Heart left ventricle (tissue), 16 donors: ENCODE measurements at regions not wholly inside any gene's neighbourhood (a gene's known extent, or its start where the extent isn't known, plus 50 kb on each side); places are given as distances from the start of the nearest gene placed in this dataset.
"Not testable (repeated sequence)": the region's sequence is repeated elsewhere in the genome, so short reads cannot be mapped to it uniquely, and the experiment has no call there.

Source experiments
- ATAC-seq, 4 donors: fragments of 200-7000 bp; cut with Tn5 transposase; one replicate each; pipeline ENCODE4 v1.9.1; 2020 to 2022; ENCODE audit warnings: moderate library complexity in 4 of 4, mild to moderate bottlenecking in 3 of 4, moderate number of reproducible peaks in 1 of 4
- DNase-seq, 5 donors: peaks; one replicate each; pipeline ENCODE4 v3.0.0-alpha.2; 2020
- H3K27ac ChIP-seq, 12 donors: fragments of 200-600 bp; sonication (generic) in 4 of 12; one replicate each; pipeline versions ENCODE4 v1.5.0 to v1.8.0; 2016 to 2022; ENCODE audit warnings: mild to moderate bottlenecking in 2 of 12
- H3K27me3 ChIP-seq, 9 donors: fragments of 200-600 bp; sonication (generic) in 2 of 9; one replicate each; pipeline versions ENCODE4 v1.5.1 to v1.8.0; 2016 to 2022; ENCODE audit warnings: mild to moderate bottlenecking in 3 of 9
- H3K36me3 ChIP-seq, 9 donors: fragments of 200-600 bp; sonication (generic) in 2 of 9; one replicate each; pipeline versions ENCODE4 v1.5.0 to v1.8.0; 2018 to 2022; ENCODE audit warnings: mild to moderate bottlenecking in 2 of 9
- H3K4me1 ChIP-seq, 12 donors: fragments of 200-600 bp; sonication (generic) in 4 of 12; one replicate each; pipeline versions ENCODE4 v1.5.0 to v1.8.0; 2016 to 2022; ENCODE audit warnings: mild to moderate bottlenecking in 3 of 12
- H3K4me3 ChIP-seq, 12 donors: fragments of 200-600 bp; sonication (generic) in 4 of 12; one replicate each; pipeline versions ENCODE4 v1.5.0 to v1.8.0; 2017 to 2022; ENCODE audit warnings: mild to moderate bottlenecking in 9 of 12, moderate library complexity in 4 of 12
- H3K9me3 ChIP-seq, 12 donors: fragments of 200-600 bp; sonication (generic) in 4 of 12; one replicate each; pipeline versions ENCODE4 v1.5.0 to v1.8.0; 2016 to 2022; ENCODE audit warnings: mild to moderate bottlenecking in 1 of 12
- CTCF ChIP-seq, 12 donors: fragments of 200-600 bp; sonication (generic) in 4 of 12; IDR thresholded peaks; one replicate each; pipeline versions ENCODE4 v1.5.0 to v1.8.0; 2018 to 2022; ENCODE audit warnings: antibody characterized with exemption in 12 of 12, mild to moderate bottlenecking in 5 of 12
- POLR2A ChIP-seq, 2 donors: fragments of 450-650 bp; IDR thresholded peaks; one replicate each; pipeline ENCODE4 v1.6.1; 2017; ENCODE audit warnings: antibody characterized with exemption in 2 of 2, mild to moderate bottlenecking in 2 of 2, moderate library complexity in 2 of 2
- WGBS, 4 donors: extraction: QIAGEN DNeasy Blood & Tissue Kit in 2 of 4; methylation state at CpG; one replicate each; pipeline versions ENCODE4 v1.1.5 to v1.1.7; 2013 to 2018; 5-methylcytosine and 5-hydroxymethylcytosine counted together
- intact Hi-C, 10 donors: fragments of 100-400 bp; cut with DNase I; formaldehyde crosslinking; loops; one replicate each; pipeline versions ENCODE4 v1.11.1 to v1.14.2; 2022
- donor health status: ischemic (EF 13 %, LVEDD 7.1; RV severe dilation, severe dysfunction).
- donor health status: healthy with polysubstance abuse.
- donor health status: DM: no; HTN: yes; CAD: no.
- donor health status: DM: no; HTN: no; CAD: no.
- donor health status: ischemic (EF 25% LVEDD 6.9; RV normal size, moderate dysfunction).
- donor health status: ischemic (EF 25% LVEDD 5.7; RV mildly dilated, moderate dysfunction).
- donor health status: healthy.
- donor health status: DM: yes; HTN: yes; CAD: no.
- donor health status: ischemic (EF 35%, LVEDD 5.7; RV mildly dilated, moderate dysfunction).
- donor health status: nonischemic (EF 11% LVEDD 7.7; RV severe dilation, severe dysfunction).
- donor health status: DM: yes; HTN: yes; CAD: no.
- donor health status: PGD.
- donor health status: ischemic (EF 29% LVEDD 5.4; RV normal size, mild dysfunction).
- donor health status: nonischemic (EF 23%, LVEDD 6.1; RV moderate dilation, normal function).

GRCh38 chr20:30949761-30950160, 307.7 kb upstream of the DEFB115 start:
- TF ChIP-seq POLR2A (IDR thresholded peaks at IDR 0.05): no peak
- no peak for TF ChIP-seq CTCF (IDR thresholded peaks at IDR 0.05)
- no peaks in the 10 kb centered on the region for H3K4me1 ChIP-seq
- no peaks in the 10 kb centered on the region for H3K27me3 ChIP-seq
- no peak overlapping the region for H3K4me3 ChIP-seq
- no peak for ATAC-seq
- 82 to 87% (median 86%) methylated on average over 13 of the region's 13 CpGs for WGBS, 4 donors
- H3K9me3 ChIP-seq: peaks cover 0 to 43% (median 10%) of the 10 kb centered on the region in 12 donors
- no peak for DNase-seq
- H3K36me3 ChIP-seq: no peaks in the 10 kb centered on the region
- intact Hi-C loops: no loop called here
- H3K27ac ChIP-seq: no peak overlapping the region

GRCh38 chr20:30951088-30951487, 306.4 kb upstream of the DEFB115 start:
- ATAC-seq, H3K36me3 ChIP-seq, intact Hi-C loops, H3K27me3 ChIP-seq, H3K4me1 ChIP-seq, DNase-seq, H3K4me3 ChIP-seq, H3K27ac ChIP-seq: not testable (repeated sequence)
- 76 to 85% (median 78%) methylated on average over 3 of the region's 3 CpGs for WGBS, 4 donors
- H3K9me3 ChIP-seq: peaks cover 0 to 48% (median 8%) of the 10 kb centered on the region in 12 donors

- H3K36me3 ChIP-seq, H3K4me3 ChIP-seq, ATAC-seq, intact Hi-C loops, H3K27me3 ChIP-seq, DNase-seq, H3K4me1 ChIP-seq, H3K27ac ChIP-seq: not testable (repeated sequence)
- 55 to 79% (median 63%) methylated on average over 3 of the region's 3 CpGs for WGBS, 4 donors
- peaks cover 0 to 87% (median 17%) of the 10 kb centered on the region in 12 donors for H3K9me3 ChIP-seq
Measured at GRCh38 chr20:30956649-30957048, 300.8 kb upstream of the DEFB115 start.

GRCh38 chr20:30959208-30959607, 298.3 kb upstream of the DEFB115 start:
- H3K4me1 ChIP-seq, H3K27ac ChIP-seq, ATAC-seq, H3K4me3 ChIP-seq, H3K27me3 ChIP-seq, intact Hi-C loops, DNase-seq, H3K36me3 ChIP-seq: not testable (repeated sequence)
- H3K9me3 ChIP-seq: peaks cover 0 to 87% (median 17%) of the 10 kb centered on the region in 12 donors

GRCh38 chr20:30963591-30963990, 293.9 kb upstream of the DEFB115 start:
- Histone ChIP-seq H3K36me3 (no peaks in the 10 kb centered on the region), H3K4me3 (no peak overlapping the region), H3K27me3 (no peaks in the 10 kb centered on the region), H3K27ac (no peak overlapping the region), H3K9me3 (peaks cover 0 to 87% (median 25%) of the 10 kb centered on the region in 12 donors), H3K4me1 (no peaks in the 10 kb centered on the region)
- WGBS, 4 donors: 70 to 83% (median 73%) methylated on average over 4 of the region's 4 CpGs
- ATAC-seq: no peak
- intact Hi-C loops: no loop called here
- DNase-seq: no peak
- TF ChIP-seq POLR2A (IDR thresholded peaks at IDR 0.05) (no peak), CTCF (IDR thresholded peaks at IDR 0.05) (no peak)

- H3K27ac ChIP-seq, intact Hi-C loops: not testable (repeated sequence)
- whole genome bisulfite sequencing, 4 donors: 84 to 89% (median 86%) methylated on average over 13 of the region's 13 CpGs
Measured at GRCh38 chr20:30975859-30976258, 281.6 kb upstream of the DEFB115 start.

More at GRCh38 chr20:30975859-30976258, 281.6 kb upstream of the DEFB115 start:
- not testable (repeated sequence) for ATAC-seq, H3K27me3 ChIP-seq, H3K4me1 ChIP-seq, H3K36me3 ChIP-seq, H3K4me3 ChIP-seq
- DNase-seq: peak in 1 of 5 donors; percentile 14
- peaks cover 0 to 29% (median 2%) of the 10 kb centered on the region in 12 donors for H3K9me3 ChIP-seq
